ENCODE measurements at regions not wholly inside any gene's neighbourhood (a gene's known extent, or its start where the extent isn't known, plus 50 kb on each side); places are given as distances from the start of the nearest gene placed in this dataset.
A peak's percentile ranks its signal among the peaks of the same experiment; 100 is the strongest.

GRCh38 chr12:47353508-47353907 is 273.7 kb upstream of the AMIGO2 start:
- H3K4me3 ChIP-seq: no peak overlapping the region
- H3K9me2 ChIP-seq (ENCODE audit: insufficient read depth): no peaks in the 10 kb centered on the region
- no peak overlapping the region for H3K27ac ChIP-seq
- peaks cover 15% of the 10 kb centered on the region for H3K4me1 ChIP-seq (ENCODE audit: insufficient read depth)
- H3K9ac ChIP-seq: no peak overlapping the region
- no peaks in the 10 kb centered on the region for H3K36me3 ChIP-seq (ENCODE audit: low read depth)
- no peaks in the 10 kb centered on the region for H3K27me3 ChIP-seq (replicated peaks; ENCODE audit: insufficient read depth)
- no peaks in the 10 kb centered on the region for H3K79me2 ChIP-seq (ENCODE audit: insufficient read depth)
- no peak overlapping the region for H2AFZ ChIP-seq
- peaks cover 15% of the 10 kb centered on the region; the same call in 1 of the 2 replicates for H3F3A ChIP-seq (ENCODE audit: insufficient read depth)
- in situ Hi-C loops (cut with MboI): no loop called here
- no peaks in the 10 kb centered on the region for H4K20me1 ChIP-seq (ENCODE audit: insufficient read depth)
- no peak for TF ChIP-seq EZH2phosphoT487 (IDR thresholded peaks at IDR 0.05; ENCODE audit: insufficient read depth, low read depth)
- no peak for TF ChIP-seq EZH2 (IDR thresholded peaks at IDR 0.05; ENCODE audit: insufficient read depth, poor library complexity, severe bottlenecking)
- no peaks in the 10 kb centered on the region for H3K9me3 ChIP-seq (ENCODE audit: low read depth)
- DNase-seq: no peak
- WGBS, 2 experiments (ENCODE audit: low coverage in 1 of 2, low lambda C conversion rate in 2 of 2, missing lambda C conversion rate in 2 of 2): 72 to 73% methylated on average over 6 of the region's 6 CpGs
- no peak overlapping the region for H3K4me2 ChIP-seq (ENCODE audit: unreplicated experiment)

GRCh38 chr12:47352067-47352466 is 272.3 kb upstream of the AMIGO2 start:
- WGBS, 2 experiments (ENCODE audit: low coverage in 1 of 2, low lambda C conversion rate in 2 of 2, missing lambda C conversion rate in 2 of 2): 88 to 97% methylated on average over 2 of the region's 2 CpGs
- H3K4me2 ChIP-seq (ENCODE audit: unreplicated experiment): no peak overlapping the region
- H4K20me1 ChIP-seq (ENCODE audit: insufficient read depth): no peaks in the 10 kb centered on the region
- peaks cover 15% of the 10 kb centered on the region for H3K4me1 ChIP-seq (ENCODE audit: insufficient read depth)
- H3K27ac ChIP-seq: no peak overlapping the region
- DNase-seq: no peak
- H3K27me3 ChIP-seq (replicated peaks; ENCODE audit: insufficient read depth): no peaks in the 10 kb centered on the region
- H3K9me2 ChIP-seq (ENCODE audit: insufficient read depth): no peaks in the 10 kb centered on the region
- in situ Hi-C loops (cut with MboI): no loop called here
- no peak overlapping the region for H3K9ac ChIP-seq
- H3F3A ChIP-seq (ENCODE audit: insufficient read depth): peaks cover 15% of the 10 kb centered on the region; the same call in 1 of the 2 replicates
- H3K79me2 ChIP-seq (ENCODE audit: insufficient read depth): no peaks in the 10 kb centered on the region
- no peak overlapping the region for H2AFZ ChIP-seq
- no peaks in the 10 kb centered on the region for H3K36me3 ChIP-seq (ENCODE audit: low read depth)
- no peak overlapping the region for H3K4me3 ChIP-seq
- TF ChIP-seq EZH2phosphoT487 (IDR thresholded peaks at IDR 0.05; ENCODE audit: insufficient read depth, low read depth) (no peak), EZH2 (IDR thresholded peaks at IDR 0.05; ENCODE audit: insufficient read depth, poor library complexity, severe bottlenecking) (no peak)
- no peaks in the 10 kb centered on the region for H3K9me3 ChIP-seq (ENCODE audit: low read depth)

- no peaks in the 10 kb centered on the region for H3K9me3 ChIP-seq (ENCODE audit: low read depth)
- no peak overlapping the region for H3K4me3 ChIP-seq
- no peak overlapping the region for H3K4me2 ChIP-seq (ENCODE audit: unreplicated experiment)
- no peaks in the 10 kb centered on the region for H3K36me3 ChIP-seq (ENCODE audit: low read depth)
- H3K27ac ChIP-seq: no peak overlapping the region
- H3F3A ChIP-seq (ENCODE audit: insufficient read depth): peaks cover 15% of the 10 kb centered on the region; the same call in 1 of the 2 replicates
- in situ Hi-C loops (cut with MboI): no loop called here
- no peak overlapping the region for H2AFZ ChIP-seq
- 91 to 93% methylated on average over 2 of the region's 2 CpGs for WGBS, 2 experiments (ENCODE audit: low coverage in 1 of 2, low lambda C conversion rate in 2 of 2, missing lambda C conversion rate in 2 of 2)
- TF ChIP-seq EZH2phosphoT487 (IDR thresholded peaks at IDR 0.05; ENCODE audit: insufficient read depth, low read depth): no peak
- no peak for TF ChIP-seq EZH2 (IDR thresholded peaks at IDR 0.05; ENCODE audit: insufficient read depth, poor library complexity, severe bottlenecking)
- DNase-seq: no peak
- no peaks in the 10 kb centered on the region for H3K27me3 ChIP-seq (replicated peaks; ENCODE audit: insufficient read depth)
- H3K9ac ChIP-seq: no peak overlapping the region
- H3K9me2 ChIP-seq (ENCODE audit: insufficient read depth): no peaks in the 10 kb centered on the region
- H3K79me2 ChIP-seq (ENCODE audit: insufficient read depth): no peaks in the 10 kb centered on the region
- H4K20me1 ChIP-seq (ENCODE audit: insufficient read depth): no peaks in the 10 kb centered on the region
- peaks cover 15% of the 10 kb centered on the region for H3K4me1 ChIP-seq (ENCODE audit: insufficient read depth)
These were observed 271.8 kb upstream of the AMIGO2 start for GRCh38 chr12:47351526-47351925.

- H3K79me2 ChIP-seq (ENCODE audit: insufficient read depth): no peaks in the 10 kb centered on the region
- H3F3A ChIP-seq (ENCODE audit: insufficient read depth): peaks cover 15% of the 10 kb centered on the region; the same call in 1 of the 2 replicates
- peak overlapping the region; percentile 16 for H3K4me2 ChIP-seq (ENCODE audit: unreplicated experiment)
- H3K27me3 ChIP-seq (replicated peaks; ENCODE audit: insufficient read depth): no peaks in the 10 kb centered on the region
- peaks cover 9% of the 10 kb centered on the region for H3K4me1 ChIP-seq (ENCODE audit: insufficient read depth)
- TF ChIP-seq EZH2 (IDR thresholded peaks at IDR 0.05; ENCODE audit: insufficient read depth, poor library complexity, severe bottlenecking) (no peak), EZH2phosphoT487 (IDR thresholded peaks at IDR 0.05; ENCODE audit: insufficient read depth, low read depth) (no peak)
- no peak overlapping the region for H3K27ac ChIP-seq
- no peak overlapping the region for H3K4me3 ChIP-seq
- peak overlapping the region; percentile 47 for H2AFZ ChIP-seq
- no peaks in the 10 kb centered on the region for H3K9me2 ChIP-seq (ENCODE audit: insufficient read depth)
- no peaks in the 10 kb centered on the region for H4K20me1 ChIP-seq (ENCODE audit: insufficient read depth)
- no peaks in the 10 kb centered on the region for H3K9me3 ChIP-seq (ENCODE audit: low read depth)
- peak; percentile 59 for DNase-seq
- in situ Hi-C loops (cut with MboI): no loop called here
- H3K9ac ChIP-seq: no peak overlapping the region
- no peaks in the 10 kb centered on the region for H3K36me3 ChIP-seq (ENCODE audit: low read depth)
These were observed 270.3 kb upstream of the AMIGO2 start for GRCh38 chr12:47350062-47350408.
